ENCODE measurements at regions not wholly inside any gene's neighbourhood (a gene's known extent, or its start where the extent isn't known, plus 50 kb on each side); places are given as distances from the start of the nearest gene placed in this dataset.

GRCh38 chr5:37938076-37938852 lies 98.4 kb upstream of the GDNF start:
- no peaks in the 10 kb centered on the region for H3K36me3 Mint-ChIP-seq (ENCODE audit: low read depth)
- no peaks in the 10 kb centered on the region for H3K4me1 Mint-ChIP-seq
- TF ChIP-seq, protein P1, sequence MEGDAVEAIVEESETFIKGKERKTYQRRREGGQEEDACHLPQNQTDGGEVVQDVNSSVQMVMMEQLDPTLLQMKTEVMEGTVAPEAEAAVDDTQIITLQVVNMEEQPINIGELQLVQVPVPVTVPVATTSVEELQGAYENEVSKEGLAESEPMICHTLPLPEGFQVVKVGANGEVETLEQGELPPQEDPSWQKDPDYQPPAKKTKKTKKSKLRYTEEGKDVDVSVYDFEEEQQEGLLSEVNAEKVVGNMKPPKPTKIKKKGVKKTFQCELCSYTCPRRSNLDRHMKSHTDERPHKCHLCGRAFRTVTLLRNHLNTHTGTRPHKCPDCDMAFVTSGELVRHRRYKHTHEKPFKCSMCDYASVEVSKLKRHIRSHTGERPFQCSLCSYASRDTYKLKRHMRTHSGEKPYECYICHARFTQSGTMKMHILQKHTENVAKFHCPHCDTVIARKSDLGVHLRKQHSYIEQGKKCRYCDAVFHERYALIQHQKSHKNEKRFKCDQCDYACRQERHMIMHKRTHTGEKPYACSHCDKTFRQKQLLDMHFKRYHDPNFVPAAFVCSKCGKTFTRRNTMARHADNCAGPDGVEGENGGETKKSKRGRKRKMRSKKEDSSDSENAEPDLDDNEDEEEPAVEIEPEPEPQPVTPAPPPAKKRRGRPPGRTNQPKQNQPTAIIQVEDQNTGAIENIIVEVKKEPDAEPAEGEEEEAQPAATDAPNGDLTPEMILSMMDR (IDR thresholded peaks at IDR 0.05; ENCODE audit: unreplicated experiment in 3 of 3): no peak
- H3K27ac Mint-ChIP-seq: no peak overlapping the region
- H3K4me3 Mint-ChIP-seq: no peak overlapping the region
- no peaks in the 10 kb centered on the region for H3K27me3 Mint-ChIP-seq (ENCODE audit: low read depth)
- H3K9me3 Mint-ChIP-seq: peaks cover 4% of the 10 kb centered on the region

DNA sequence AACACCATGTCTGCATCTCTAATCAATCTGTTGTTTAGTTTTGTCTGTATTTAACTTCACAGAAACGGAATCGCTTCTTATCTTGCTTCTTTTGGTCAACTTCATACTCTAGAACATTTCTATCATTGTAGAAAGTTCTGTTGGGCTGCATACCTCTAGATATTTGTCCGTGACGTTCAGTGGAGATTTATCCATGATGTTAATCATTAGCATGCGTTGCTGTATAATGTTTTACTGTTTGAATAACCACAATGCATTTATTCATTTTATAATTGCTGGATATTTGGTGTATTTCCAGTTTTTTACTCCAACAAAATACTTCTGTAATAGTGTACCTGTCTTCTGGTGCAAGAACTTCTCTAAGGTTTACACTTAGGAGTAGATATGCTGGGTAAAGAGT lies 96.2 kb upstream of the GDNF start:
- Mint-ChIP-seq H3K4me3 (no peak overlapping the region), H3K27ac (no peak overlapping the region), H3K27me3 (ENCODE audit: low read depth) (no peaks in the 10 kb centered on the region), H3K9me3 (peaks cover 4% of the 10 kb centered on the region), H3K36me3 (ENCODE audit: low read depth) (no peaks in the 10 kb centered on the region), H3K4me1 (no peaks in the 10 kb centered on the region)
- TF ChIP-seq, protein P1 (IDR thresholded peaks at IDR 0.05; ENCODE audit: unreplicated experiment in 3 of 3): no peak

GRCh38 chr5:37933576-37933975 lies 93.7 kb upstream of the GDNF start:
- Mint-ChIP-seq H3K27ac (no peak overlapping the region), H3K4me1 (no peaks in the 10 kb centered on the region), H3K4me3 (no peak overlapping the region), H3K36me3 (ENCODE audit: low read depth) (no peaks in the 10 kb centered on the region), H3K9me3 (peaks cover 2% of the 10 kb centered on the region), H3K27me3 (ENCODE audit: low read depth) (no peaks in the 10 kb centered on the region)
- TF ChIP-seq, protein P1 (IDR thresholded peaks at IDR 0.05; ENCODE audit: unreplicated experiment in 3 of 3): no peak

- Mint-ChIP-seq H3K4me3 (no peak overlapping the region), H3K4me1 (no peaks in the 10 kb centered on the region), H3K27ac (no peak overlapping the region), H3K27me3 (ENCODE audit: low read depth) (no peaks in the 10 kb centered on the region), H3K9me3 (peaks cover 2% of the 10 kb centered on the region), H3K36me3 (ENCODE audit: low read depth) (no peaks in the 10 kb centered on the region)
- TF ChIP-seq, protein P1 (IDR thresholded peaks at IDR 0.05; ENCODE audit: unreplicated experiment in 3 of 3): no peak
These were observed 92.6 kb upstream of the GDNF start for GRCh38 chr5:37932450-37932849.

DNA sequence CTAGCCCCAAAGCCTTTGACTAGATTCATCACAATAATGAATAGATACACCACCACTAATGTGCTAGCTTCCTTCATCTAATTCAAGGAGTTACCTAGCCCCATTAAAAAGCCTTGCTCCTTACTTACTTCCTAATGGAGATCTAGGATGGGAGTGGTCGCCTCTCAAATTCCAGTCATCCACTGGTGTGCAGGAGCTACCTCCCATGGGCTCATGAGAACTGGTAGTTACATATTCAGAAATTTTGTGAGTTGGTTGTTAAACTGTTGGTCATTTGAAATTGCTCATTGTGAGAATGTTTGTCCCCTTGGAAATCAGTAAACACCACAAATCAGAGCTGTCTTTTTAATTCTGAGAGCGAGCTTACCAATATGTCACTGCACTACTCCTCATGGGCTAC lies 91.7 kb upstream of the GDNF start:
- Mint-ChIP-seq H3K27ac (no peak overlapping the region), H3K36me3 (ENCODE audit: low read depth) (no peaks in the 10 kb centered on the region), H3K27me3 (ENCODE audit: low read depth) (no peaks in the 10 kb centered on the region), H3K9me3 (peaks cover 2% of the 10 kb centered on the region), H3K4me3 (no peak overlapping the region), H3K4me1 (no peaks in the 10 kb centered on the region)
- TF ChIP-seq, protein P1 (IDR thresholded peaks at IDR 0.05; ENCODE audit: unreplicated experiment in 3 of 3): no peak

GRCh38 chr5:37930350-37930749 lies 90.5 kb upstream of the GDNF start:
- H3K9me3 Mint-ChIP-seq: peaks cover 2% of the 10 kb centered on the region
- H3K36me3 Mint-ChIP-seq (ENCODE audit: low read depth): no peaks in the 10 kb centered on the region
- TF ChIP-seq, protein P1 (IDR thresholded peaks at IDR 0.05; ENCODE audit: unreplicated experiment in 3 of 3): no peak
- H3K4me1 Mint-ChIP-seq: no peaks in the 10 kb centered on the region
- no peak overlapping the region for H3K27ac Mint-ChIP-seq
- H3K4me3 Mint-ChIP-seq: no peak overlapping the region
- no peaks in the 10 kb centered on the region for H3K27me3 Mint-ChIP-seq (ENCODE audit: low read depth)

Measured in nephron (organoid).